Osteocyte (in vitro differentiated cells): ENCODE measurements at regions not wholly inside any gene's neighbourhood (a gene's known extent, or its start where the extent isn't known, plus 50 kb on each side); places are given as distances from the start of the nearest gene placed in this dataset.

Source experiments
- DNase-seq: peaks from one replicate; pipeline ENCODE4 v3.0.0; 2021; ENCODE audit warnings: mixed read lengths; ENCODE audit not compliant: unreplicated experiment; ENCODE audit errors: extremely low spot score
- H3K27ac Mint-ChIP-seq: one replicate; pipeline ENCODE4 v1.8.0; 2021; ENCODE audit warnings: mild to moderate bottlenecking, mixed read lengths; ENCODE audit not compliant: unreplicated experiment
- H3K27me3 Mint-ChIP-seq: one replicate; pipeline ENCODE4 v1.8.0; 2021; ENCODE audit warnings: mixed read lengths; ENCODE audit not compliant: unreplicated experiment
- H3K36me3 Mint-ChIP-seq: one replicate; pipeline ENCODE4 v1.8.0; 2021; ENCODE audit warnings: mixed read lengths; ENCODE audit not compliant: unreplicated experiment
- H3K4me1 Mint-ChIP-seq: one replicate; pipeline ENCODE4 v1.8.0; 2021; ENCODE audit warnings: mixed read lengths; ENCODE audit not compliant: unreplicated experiment
- H3K4me3 Mint-ChIP-seq: one replicate; pipeline ENCODE4 v1.8.0; 2021; ENCODE audit warnings: mild to moderate bottlenecking, moderate library complexity, mixed read lengths; ENCODE audit not compliant: unreplicated experiment
- H3K9me3 Mint-ChIP-seq: one replicate; pipeline ENCODE4 v1.8.0; 2021; ENCODE audit warnings: mixed read lengths; ENCODE audit not compliant: unreplicated experiment
- TF ChIP-seq, protein P1 (sequence below): fragments of 200-600 bp; sonication (generic); IDR thresholded peaks from 2 replicates; pipeline ENCODE4 v1.5.0; 2021; ENCODE audit warnings: antibody characterized with exemption, mild to moderate bottlenecking, moderate library complexity

DNA sequence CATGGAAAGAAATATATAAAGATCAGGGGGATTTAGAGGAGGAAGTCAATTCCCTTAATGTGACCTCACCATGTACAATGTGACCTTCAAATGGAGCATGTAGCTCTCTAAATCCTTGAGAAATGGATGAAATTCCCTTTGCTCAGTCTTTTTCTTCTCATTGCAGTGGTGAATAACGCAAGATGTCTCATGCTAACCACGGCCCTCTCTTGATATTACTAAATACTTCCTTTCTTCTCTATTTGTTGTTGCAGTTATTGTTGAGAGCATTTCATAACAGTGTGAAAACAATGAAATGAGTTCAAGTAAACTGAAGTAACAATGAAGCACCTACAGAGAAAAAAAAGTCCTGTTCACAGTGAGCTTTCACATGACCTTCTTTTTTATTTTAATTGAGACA is 55.6 kb downstream of the ZNF281 start:
- TF ChIP-seq, protein P1, sequence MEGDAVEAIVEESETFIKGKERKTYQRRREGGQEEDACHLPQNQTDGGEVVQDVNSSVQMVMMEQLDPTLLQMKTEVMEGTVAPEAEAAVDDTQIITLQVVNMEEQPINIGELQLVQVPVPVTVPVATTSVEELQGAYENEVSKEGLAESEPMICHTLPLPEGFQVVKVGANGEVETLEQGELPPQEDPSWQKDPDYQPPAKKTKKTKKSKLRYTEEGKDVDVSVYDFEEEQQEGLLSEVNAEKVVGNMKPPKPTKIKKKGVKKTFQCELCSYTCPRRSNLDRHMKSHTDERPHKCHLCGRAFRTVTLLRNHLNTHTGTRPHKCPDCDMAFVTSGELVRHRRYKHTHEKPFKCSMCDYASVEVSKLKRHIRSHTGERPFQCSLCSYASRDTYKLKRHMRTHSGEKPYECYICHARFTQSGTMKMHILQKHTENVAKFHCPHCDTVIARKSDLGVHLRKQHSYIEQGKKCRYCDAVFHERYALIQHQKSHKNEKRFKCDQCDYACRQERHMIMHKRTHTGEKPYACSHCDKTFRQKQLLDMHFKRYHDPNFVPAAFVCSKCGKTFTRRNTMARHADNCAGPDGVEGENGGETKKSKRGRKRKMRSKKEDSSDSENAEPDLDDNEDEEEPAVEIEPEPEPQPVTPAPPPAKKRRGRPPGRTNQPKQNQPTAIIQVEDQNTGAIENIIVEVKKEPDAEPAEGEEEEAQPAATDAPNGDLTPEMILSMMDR = no peak
- no peak overlapping the region for H3K4me3 Mint-ChIP-seq
- no peaks in the 10 kb centered on the region for H3K36me3 Mint-ChIP-seq
- peaks cover 21% of the 10 kb centered on the region for H3K4me1 Mint-ChIP-seq
- no peak for DNase-seq
- no peak overlapping the region for H3K27ac Mint-ChIP-seq
- H3K27me3 Mint-ChIP-seq = no peaks in the 10 kb centered on the region
- no peaks in the 10 kb centered on the region for H3K9me3 Mint-ChIP-seq

GRCh38 chr1:200353232-200353631 is 56.6 kb downstream of the ZNF281 start:
- DNase-seq = no peak
- no peak overlapping the region for H3K4me3 Mint-ChIP-seq

DNA sequence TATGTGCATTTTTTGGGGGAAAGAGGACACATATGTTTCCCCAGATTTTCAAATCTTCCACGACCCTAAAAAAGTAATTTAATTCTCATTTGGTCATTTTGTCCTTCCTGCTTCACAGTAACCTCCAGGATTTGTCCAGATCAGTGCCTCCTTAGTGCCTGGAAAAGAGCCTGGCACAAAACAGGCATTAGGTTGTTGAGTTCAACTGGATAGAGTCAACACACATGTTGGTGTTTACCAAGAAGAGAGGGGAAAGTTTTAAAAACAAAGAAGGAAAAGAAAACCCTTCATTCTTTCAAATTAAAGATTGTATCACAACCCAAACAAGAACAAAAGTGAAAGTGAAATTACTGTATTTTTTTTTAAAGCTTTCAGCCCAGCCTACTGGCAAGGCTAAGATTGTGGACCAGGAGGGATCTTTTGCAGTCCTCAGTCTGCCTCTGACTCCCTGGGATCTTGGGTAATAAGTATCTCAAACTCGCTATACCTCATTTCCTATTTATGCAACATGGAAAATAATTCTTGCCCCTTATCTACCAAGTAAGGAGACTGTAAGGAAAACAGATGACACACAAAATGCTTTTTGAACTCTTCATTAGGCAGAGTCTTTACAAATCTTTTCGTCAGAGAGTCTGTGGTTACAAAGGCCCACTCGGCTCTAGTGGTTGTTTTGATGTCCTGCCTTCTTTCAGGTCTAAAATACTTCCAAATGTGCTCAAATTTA is 57.8 kb downstream of the ZNF281 start:
- H3K9me3 Mint-ChIP-seq = no peaks in the 10 kb centered on the region
- DNase-seq = no peak
- peaks cover 21% of the 10 kb centered on the region for H3K4me1 Mint-ChIP-seq
- no peaks in the 10 kb centered on the region for H3K36me3 Mint-ChIP-seq
- peak overlapping the region; percentile 46 for H3K4me3 Mint-ChIP-seq
- H3K27ac Mint-ChIP-seq = peak overlapping the region; percentile 95
- TF ChIP-seq, protein P1 = no peak
- no peaks in the 10 kb centered on the region for H3K27me3 Mint-ChIP-seq

More at GRCh38 chr1:200353232-200353631, 56.6 kb downstream of the ZNF281 start:
- H3K27ac Mint-ChIP-seq = peak overlapping the region; percentile 28
- peaks cover 21% of the 10 kb centered on the region for H3K4me1 Mint-ChIP-seq
- no peaks in the 10 kb centered on the region for H3K9me3 Mint-ChIP-seq
- H3K36me3 Mint-ChIP-seq = no peaks in the 10 kb centered on the region
- TF ChIP-seq, protein P1 = no peak
- H3K27me3 Mint-ChIP-seq = no peaks in the 10 kb centered on the region

DNA sequence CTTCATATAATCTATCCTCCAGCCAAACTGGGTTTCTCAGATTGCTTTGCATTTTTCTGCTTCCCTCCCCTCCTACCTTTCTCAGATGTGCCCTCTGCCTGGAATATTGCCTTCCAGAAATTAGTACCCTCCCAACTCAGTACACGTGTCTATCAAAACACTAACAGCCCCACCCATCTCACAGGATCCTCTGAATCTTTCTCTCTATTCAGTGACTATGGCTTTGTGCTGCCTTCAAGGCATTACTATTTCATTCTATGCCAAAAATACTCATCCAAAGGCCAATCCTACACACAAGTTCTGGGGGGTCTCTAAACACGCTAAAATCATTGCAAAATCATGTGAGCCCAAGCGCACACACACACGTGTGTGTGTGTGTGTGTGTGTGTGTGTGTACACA is 58.4 kb downstream of the ZNF281 start:
- Mint-ChIP-seq H3K4me1 (peaks cover 21% of the 10 kb centered on the region), H3K27me3 (no peaks in the 10 kb centered on the region), H3K4me3 (no peak overlapping the region), H3K27ac (peak overlapping the region; percentile 95), H3K9me3 (no peaks in the 10 kb centered on the region), H3K36me3 (no peaks in the 10 kb centered on the region)
- TF ChIP-seq, protein P1 = no peak
- no peak for DNase-seq

DNA sequence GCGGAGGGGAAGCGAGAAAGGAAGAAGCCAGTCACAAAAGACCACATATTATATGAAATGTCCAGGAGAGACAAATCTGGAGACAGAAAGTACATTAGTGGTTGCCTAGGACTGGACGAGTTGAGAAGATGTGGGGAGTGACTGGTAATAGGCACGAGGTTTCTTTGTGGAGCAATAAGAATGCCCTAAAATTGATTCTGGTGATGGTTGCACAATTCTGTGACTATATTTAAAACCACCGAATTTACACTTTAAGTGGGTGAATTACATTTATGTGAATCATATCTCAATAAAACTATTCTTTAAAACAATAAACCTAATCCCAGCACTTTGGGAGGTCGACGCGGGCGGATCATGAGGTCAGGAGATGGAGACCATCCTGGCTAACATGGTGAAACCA is 63.1 kb downstream of the ZNF281 start:
- Mint-ChIP-seq H3K36me3 (no peaks in the 10 kb centered on the region), H3K27ac (no peak overlapping the region), H3K4me3 (no peak overlapping the region), H3K9me3 (no peaks in the 10 kb centered on the region), H3K27me3 (no peaks in the 10 kb centered on the region), H3K4me1 (peaks cover 8% of the 10 kb centered on the region)
- DNase-seq = no peak
- TF ChIP-seq, protein P1 = no peak
